ENCODE measurements at regions not wholly inside any gene's neighbourhood (a gene's known extent, or its start where the extent isn't known, plus 50 kb on each side); places are given as distances from the start of the nearest gene placed in this dataset.
A peak's percentile ranks its signal among the peaks of the same experiment; 100 is the strongest.
"Not testable (repeated sequence)": the region's sequence is repeated elsewhere in the genome, so short reads cannot be mapped to it uniquely, and the experiment has no call there.

- no peak for DNase-seq (ENCODE audit: low spot score)
Measured at GRCh38 chr6:23535101-23535500, 590.9 kb upstream of the NRSN1 start.

- no peak for DNase-seq (ENCODE audit: low spot score)
Measured at GRCh38 chr6:23537828-23538227, 588.2 kb upstream of the NRSN1 start.

GRCh38 chr6:23547851-23548250, 578.2 kb upstream of the NRSN1 start:
- peak; percentile 35 for DNase-seq (ENCODE audit: low spot score)

- not testable (repeated sequence) for DNase-seq (ENCODE audit: low spot score)
Measured at GRCh38 chr6:23554953-23555352, 571.1 kb upstream of the NRSN1 start.

GRCh38 chr6:23559587-23560343, 566.2 kb upstream of the NRSN1 start:
- no peak for DNase-seq (ENCODE audit: low spot score)

- DNase-seq (ENCODE audit: low spot score): no peak
Measured at GRCh38 chr6:23561732-23562131, 564.3 kb upstream of the NRSN1 start.

GRCh38 chr6:23562554-23562953, 563.5 kb upstream of the NRSN1 start:
- DNase-seq (ENCODE audit: low spot score): no peak

- DNase-seq (ENCODE audit: low spot score): no peak
Measured at GRCh38 chr6:23563323-23563722, 562.7 kb upstream of the NRSN1 start.

- no peak for DNase-seq (ENCODE audit: low spot score)
Measured at GRCh38 chr6:23566418-23566817, 559.6 kb upstream of the NRSN1 start.

- no peak for DNase-seq (ENCODE audit: low spot score)
Measured at GRCh38 chr6:23568292-23568691, 557.7 kb upstream of the NRSN1 start.

GRCh38 chr6:23584134-23584763, 541.8 kb upstream of the NRSN1 start:
- no peak for DNase-seq (ENCODE audit: low spot score)

- no peak for DNase-seq (ENCODE audit: low spot score)
Measured at GRCh38 chr6:23587582-23587981, 538.4 kb upstream of the NRSN1 start.

GRCh38 chr6:23589811-23590210, 536.2 kb upstream of the NRSN1 start:
- DNase-seq (ENCODE audit: low spot score): no peak

- DNase-seq (ENCODE audit: low spot score): no peak
Measured at GRCh38 chr6:23590498-23591126, 535.4 kb upstream of the NRSN1 start.

- DNase-seq (ENCODE audit: low spot score): no peak
Measured at GRCh38 chr6:23591761-23592160, 534.3 kb upstream of the NRSN1 start.

GRCh38 chr6:23600118-23600517, 525.9 kb upstream of the NRSN1 start:
- DNase-seq (ENCODE audit: low spot score): no peak

GRCh38 chr6:23601811-23602345, 524.1 kb upstream of the NRSN1 start:
- DNase-seq (ENCODE audit: low spot score): no peak

GRCh38 chr6:23608931-23609435, 517.0 kb upstream of the NRSN1 start:
- no peak for DNase-seq (ENCODE audit: low spot score)

- DNase-seq (ENCODE audit: low spot score): no peak
Measured at GRCh38 chr6:23611776-23612381, 514.1 kb upstream of the NRSN1 start.

- no peak for DNase-seq (ENCODE audit: low spot score)
Measured at GRCh38 chr6:23618366-23618765, 507.6 kb upstream of the NRSN1 start.

- no peak for DNase-seq (ENCODE audit: low spot score)
Measured at GRCh38 chr6:23620911-23621401, 505.1 kb upstream of the NRSN1 start.
